Stimulated activated memory B cell treated with anti-CD40 and anti-IgM and Interleukin-4, amounts not matched to agents 10 μg/mL and 1 μg/mL and 100 μg/mL, for 72 hours (primary cell): ENCODE measurements at regions not wholly inside any gene's neighbourhood (a gene's known extent, or its start where the extent isn't known, plus 50 kb on each side); places are given as distances from the start of the nearest gene placed in this dataset.
"Not testable (repeated sequence)": the region's sequence is repeated elsewhere in the genome, so short reads cannot be mapped to it uniquely, and the experiment has no call there.

Experiments
- ATAC-seq: fragments of 150-1000 bp; cut with Tn5 transposase; 2 replicates; pipeline ENCODE4 v1.10.0; 2021
- H3K27ac Mint-ChIP-seq: one replicate; pipeline ENCODE4 v1.8.0; 2022; ENCODE audit warnings: mild to moderate bottlenecking, mixed read lengths
- H3K27me3 Mint-ChIP-seq: one replicate; pipeline ENCODE4 v1.8.0; 2022; ENCODE audit warnings: mixed read lengths
- H3K36me3 Mint-ChIP-seq: one replicate; pipeline ENCODE4 v1.8.0; 2022; ENCODE audit warnings: mixed read lengths
- H3K4me1 Mint-ChIP-seq: one replicate; pipeline ENCODE4 v1.8.0; 2022; ENCODE audit warnings: mixed read lengths
- H3K4me3 Mint-ChIP-seq: one replicate; pipeline ENCODE4 v1.8.0; 2022; ENCODE audit warnings: mild to moderate bottlenecking, moderate library complexity, mixed read lengths
- H3K9me3 Mint-ChIP-seq: one replicate; pipeline ENCODE4 v1.8.0; 2022; ENCODE audit warnings: mixed read lengths

- Mint-ChIP-seq H3K9me3 (peaks cover 2% of the 10 kb centered on the region), H3K4me1 (peaks cover 59% of the 10 kb centered on the region), H3K27ac (peak overlapping the region; percentile 18), H3K36me3 (no peaks in the 10 kb centered on the region), H3K27me3 (no peaks in the 10 kb centered on the region), H3K4me3 (peak overlapping the region; percentile 2)
- no peak for ATAC-seq
Measured at GRCh38 chr2:145750612-145751011, 1230.7 kb upstream of the ZEB2 start.

- H3K36me3 Mint-ChIP-seq = no peaks in the 10 kb centered on the region
- no peaks in the 10 kb centered on the region for H3K27me3 Mint-ChIP-seq
- peaks cover 62% of the 10 kb centered on the region for H3K4me1 Mint-ChIP-seq
- H3K4me3 Mint-ChIP-seq = no peak overlapping the region
- H3K27ac Mint-ChIP-seq = no peak overlapping the region
- peaks cover 2% of the 10 kb centered on the region for H3K9me3 Mint-ChIP-seq
- no peak for ATAC-seq
Measured at GRCh38 chr2:145750144-145750543, 1230.2 kb upstream of the ZEB2 start.

- Mint-ChIP-seq H3K27ac (no peak overlapping the region), H3K9me3 (peaks cover 2% of the 10 kb centered on the region), H3K36me3 (no peaks in the 10 kb centered on the region), H3K4me3 (no peak overlapping the region), H3K27me3 (no peaks in the 10 kb centered on the region), H3K4me1 (peaks cover 68% of the 10 kb centered on the region)
- ATAC-seq = no peak
Measured at GRCh38 chr2:145749556-145749955, 1229.6 kb upstream of the ZEB2 start.

GRCh38 chr2:145748927-145749326 lies 1229.0 kb upstream of the ZEB2 start:
- Mint-ChIP-seq H3K36me3 (no peaks in the 10 kb centered on the region), H3K4me3 (no peak overlapping the region), H3K9me3 (peaks cover 2% of the 10 kb centered on the region), H3K4me1 (peaks cover 71% of the 10 kb centered on the region), H3K27me3 (no peaks in the 10 kb centered on the region), H3K27ac (peak overlapping the region; percentile 26)
- peak; percentile 70 for ATAC-seq

GRCh38 chr2:145747715-145748114 lies 1227.8 kb upstream of the ZEB2 start:
- Mint-ChIP-seq H3K9me3 (peaks cover 2% of the 10 kb centered on the region), H3K4me3 (no peak overlapping the region), H3K4me1 (peaks cover 81% of the 10 kb centered on the region), H3K36me3 (no peaks in the 10 kb centered on the region), H3K27ac (peak overlapping the region; percentile 26), H3K27me3 (no peaks in the 10 kb centered on the region)
- ATAC-seq = no peak

GRCh38 chr2:145745387-145745721 lies 1225.4 kb upstream of the ZEB2 start:
- not testable (repeated sequence) for H3K27me3 Mint-ChIP-seq, H3K9me3 Mint-ChIP-seq, H3K36me3 Mint-ChIP-seq, H3K4me3 Mint-ChIP-seq, ATAC-seq
- Mint-ChIP-seq H3K4me1 (peaks cover 70% of the 10 kb centered on the region), H3K27ac (peak overlapping the region; percentile 29)

GRCh38 chr2:145744541-145745386 lies 1224.8 kb upstream of the ZEB2 start:
- ATAC-seq = peak; percentile 87
- peaks cover 72% of the 10 kb centered on the region for H3K4me1 Mint-ChIP-seq
- peaks cover 2% of the 10 kb centered on the region for H3K9me3 Mint-ChIP-seq
- no peaks in the 10 kb centered on the region for H3K36me3 Mint-ChIP-seq
- peak overlapping the region; percentile 12 for H3K4me3 Mint-ChIP-seq
- peak overlapping the region; percentile 26 for H3K27ac Mint-ChIP-seq
- no peaks in the 10 kb centered on the region for H3K27me3 Mint-ChIP-seq

- peak overlapping the region; percentile 34 for H3K27ac Mint-ChIP-seq
- H3K4me1 Mint-ChIP-seq = peaks cover 66% of the 10 kb centered on the region
- H3K36me3 Mint-ChIP-seq = no peaks in the 10 kb centered on the region
- peak overlapping the region; percentile 21 for H3K4me3 Mint-ChIP-seq
- peak; percentile 81 for ATAC-seq
- peaks cover 2% of the 10 kb centered on the region for H3K9me3 Mint-ChIP-seq
- no peaks in the 10 kb centered on the region for H3K27me3 Mint-ChIP-seq
Measured at GRCh38 chr2:145743011-145743410, 1223.1 kb upstream of the ZEB2 start.

GRCh38 chr2:145741636-145742035 lies 1221.7 kb upstream of the ZEB2 start:
- Mint-ChIP-seq H3K36me3 (no peaks in the 10 kb centered on the region), H3K27me3 (no peaks in the 10 kb centered on the region), H3K27ac (peak overlapping the region; percentile 28), H3K4me1 (peaks cover 57% of the 10 kb centered on the region), H3K9me3 (no peaks in the 10 kb centered on the region), H3K4me3 (no peak overlapping the region)
- ATAC-seq = no peak

- H3K27me3 Mint-ChIP-seq = no peaks in the 10 kb centered on the region
- H3K9me3 Mint-ChIP-seq = no peaks in the 10 kb centered on the region
- ATAC-seq = no peak
- peak overlapping the region; percentile 28 for H3K27ac Mint-ChIP-seq
- H3K4me1 Mint-ChIP-seq = peaks cover 53% of the 10 kb centered on the region
- H3K36me3 Mint-ChIP-seq = no peaks in the 10 kb centered on the region
- H3K4me3 Mint-ChIP-seq = no peak overlapping the region
Measured at GRCh38 chr2:145741181-145741580, 1221.3 kb upstream of the ZEB2 start.

GRCh38 chr2:145740302-145740701 lies 1220.4 kb upstream of the ZEB2 start:
- Mint-ChIP-seq H3K4me1 (peaks cover 46% of the 10 kb centered on the region), H3K36me3 (no peaks in the 10 kb centered on the region), H3K27me3 (no peaks in the 10 kb centered on the region), H3K27ac (peak overlapping the region; percentile 71), H3K9me3 (no peaks in the 10 kb centered on the region), H3K4me3 (no peak overlapping the region)
- ATAC-seq = no peak

- Mint-ChIP-seq H3K27me3 (no peaks in the 10 kb centered on the region), H3K27ac (peak overlapping the region; percentile 71), H3K36me3 (no peaks in the 10 kb centered on the region), H3K9me3 (no peaks in the 10 kb centered on the region), H3K4me1 (peaks cover 40% of the 10 kb centered on the region), H3K4me3 (no peak overlapping the region)
- ATAC-seq = peak; percentile 63
Measured at GRCh38 chr2:145739681-145740080, 1219.8 kb upstream of the ZEB2 start.

- Mint-ChIP-seq H3K4me3 (no peak overlapping the region), H3K27me3 (no peaks in the 10 kb centered on the region), H3K27ac (no peak overlapping the region), H3K4me1 (peaks cover 21% of the 10 kb centered on the region), H3K9me3 (no peaks in the 10 kb centered on the region), H3K36me3 (no peaks in the 10 kb centered on the region)
- no peak for ATAC-seq
Measured at GRCh38 chr2:145736871-145737270, 1217.0 kb upstream of the ZEB2 start.

GRCh38 chr2:145731467-145731866 lies 1211.5 kb upstream of the ZEB2 start:
- Mint-ChIP-seq H3K4me3 (no peak overlapping the region), H3K27ac (no peak overlapping the region), H3K36me3 (no peaks in the 10 kb centered on the region), H3K4me1 (no peaks in the 10 kb centered on the region), H3K9me3 (no peaks in the 10 kb centered on the region), H3K27me3 (no peaks in the 10 kb centered on the region)
- ATAC-seq = no peak

- no peak for ATAC-seq
- H3K27me3 Mint-ChIP-seq = no peaks in the 10 kb centered on the region
- H3K27ac Mint-ChIP-seq = no peak overlapping the region
Measured at GRCh38 chr2:145729993-145730770, 1210.3 kb upstream of the ZEB2 start.

GRCh38 chr2:145729481-145729880 lies 1209.6 kb upstream of the ZEB2 start:
- H3K27ac Mint-ChIP-seq = no peak overlapping the region
- ATAC-seq = no peak
- H3K4me1 Mint-ChIP-seq = no peaks in the 10 kb centered on the region
- H3K9me3 Mint-ChIP-seq = no peaks in the 10 kb centered on the region
- no peaks in the 10 kb centered on the region for H3K36me3 Mint-ChIP-seq
- H3K27me3 Mint-ChIP-seq = no peaks in the 10 kb centered on the region
- H3K4me3 Mint-ChIP-seq = no peak overlapping the region

More at GRCh38 chr2:145729993-145730770, 1210.3 kb upstream of the ZEB2 start:
- Mint-ChIP-seq H3K4me1 (no peaks in the 10 kb centered on the region), H3K4me3 (no peak overlapping the region), H3K36me3 (no peaks in the 10 kb centered on the region), H3K9me3 (no peaks in the 10 kb centered on the region)
